Testis (tissue), 2 donors: ENCODE measurements at regions not wholly inside any gene's neighbourhood (a gene's known extent, or its start where the extent isn't known, plus 50 kb on each side); places are given as distances from the start of the nearest gene placed in this dataset.

Source experiments
- POLR2A ChIP-seq: fragments of 450-650 bp; IDR thresholded peaks from one replicate; pipeline ENCODE4 v1.6.1; 2017; ENCODE audit warnings: antibody characterized with exemption, mild to moderate bottlenecking, moderate library complexity
- TF ChIP-seq, protein P1 (sequence below), 3 experiments: fragments of 450-650 bp in 2 of 3; fragments of 200-600 bp in 1 of 3; sonication (generic) in 1 of 3; IDR thresholded peaks; one replicate each; pipeline ENCODE4 v1.5.1; 2016 to 2019; ENCODE audit warnings: antibody characterized with exemption in 3 of 3, mild to moderate bottlenecking in 2 of 3, moderate library complexity in 1 of 3

DNA sequence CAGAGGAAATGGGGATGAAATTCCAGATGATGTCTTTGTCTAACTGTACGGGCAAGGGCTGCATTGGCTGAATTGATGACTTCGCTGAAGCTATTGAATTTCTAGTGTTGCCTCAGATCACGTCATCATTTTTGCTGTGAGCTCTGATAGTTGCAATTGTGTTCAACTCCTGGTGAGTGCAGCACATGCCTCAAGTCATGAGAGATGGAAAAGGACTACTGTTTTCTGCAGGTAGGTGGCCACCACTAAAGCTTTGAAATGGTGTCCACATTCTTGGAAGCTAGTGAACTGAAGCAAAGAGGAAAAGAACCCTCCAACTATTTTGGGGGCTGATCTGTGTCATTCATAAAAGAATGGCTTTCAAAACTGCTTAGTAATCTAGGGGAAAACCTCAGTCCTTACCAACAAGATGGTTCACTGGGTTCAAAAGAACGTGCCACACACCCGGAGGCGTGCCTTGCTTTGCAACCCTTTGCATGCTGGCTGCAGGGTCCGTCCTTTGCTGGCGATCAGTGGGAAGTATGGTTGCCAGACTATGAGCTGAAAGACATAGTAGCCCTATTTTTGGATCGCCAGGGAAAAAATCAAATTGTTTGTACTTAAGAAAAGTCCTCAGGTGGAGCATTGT, 88.1 kb upstream of the STOX2 start:
- TF ChIP-seq POLR2A: no peak
- TF ChIP-seq, protein P1, sequence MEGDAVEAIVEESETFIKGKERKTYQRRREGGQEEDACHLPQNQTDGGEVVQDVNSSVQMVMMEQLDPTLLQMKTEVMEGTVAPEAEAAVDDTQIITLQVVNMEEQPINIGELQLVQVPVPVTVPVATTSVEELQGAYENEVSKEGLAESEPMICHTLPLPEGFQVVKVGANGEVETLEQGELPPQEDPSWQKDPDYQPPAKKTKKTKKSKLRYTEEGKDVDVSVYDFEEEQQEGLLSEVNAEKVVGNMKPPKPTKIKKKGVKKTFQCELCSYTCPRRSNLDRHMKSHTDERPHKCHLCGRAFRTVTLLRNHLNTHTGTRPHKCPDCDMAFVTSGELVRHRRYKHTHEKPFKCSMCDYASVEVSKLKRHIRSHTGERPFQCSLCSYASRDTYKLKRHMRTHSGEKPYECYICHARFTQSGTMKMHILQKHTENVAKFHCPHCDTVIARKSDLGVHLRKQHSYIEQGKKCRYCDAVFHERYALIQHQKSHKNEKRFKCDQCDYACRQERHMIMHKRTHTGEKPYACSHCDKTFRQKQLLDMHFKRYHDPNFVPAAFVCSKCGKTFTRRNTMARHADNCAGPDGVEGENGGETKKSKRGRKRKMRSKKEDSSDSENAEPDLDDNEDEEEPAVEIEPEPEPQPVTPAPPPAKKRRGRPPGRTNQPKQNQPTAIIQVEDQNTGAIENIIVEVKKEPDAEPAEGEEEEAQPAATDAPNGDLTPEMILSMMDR (IDR thresholded peaks at IDR 0.05): no peak
